ENCODE measurements at regions not wholly inside any gene's neighbourhood (a gene's known extent, or its start where the extent isn't known, plus 50 kb on each side); places are given as distances from the start of the nearest gene placed in this dataset.

DNA sequence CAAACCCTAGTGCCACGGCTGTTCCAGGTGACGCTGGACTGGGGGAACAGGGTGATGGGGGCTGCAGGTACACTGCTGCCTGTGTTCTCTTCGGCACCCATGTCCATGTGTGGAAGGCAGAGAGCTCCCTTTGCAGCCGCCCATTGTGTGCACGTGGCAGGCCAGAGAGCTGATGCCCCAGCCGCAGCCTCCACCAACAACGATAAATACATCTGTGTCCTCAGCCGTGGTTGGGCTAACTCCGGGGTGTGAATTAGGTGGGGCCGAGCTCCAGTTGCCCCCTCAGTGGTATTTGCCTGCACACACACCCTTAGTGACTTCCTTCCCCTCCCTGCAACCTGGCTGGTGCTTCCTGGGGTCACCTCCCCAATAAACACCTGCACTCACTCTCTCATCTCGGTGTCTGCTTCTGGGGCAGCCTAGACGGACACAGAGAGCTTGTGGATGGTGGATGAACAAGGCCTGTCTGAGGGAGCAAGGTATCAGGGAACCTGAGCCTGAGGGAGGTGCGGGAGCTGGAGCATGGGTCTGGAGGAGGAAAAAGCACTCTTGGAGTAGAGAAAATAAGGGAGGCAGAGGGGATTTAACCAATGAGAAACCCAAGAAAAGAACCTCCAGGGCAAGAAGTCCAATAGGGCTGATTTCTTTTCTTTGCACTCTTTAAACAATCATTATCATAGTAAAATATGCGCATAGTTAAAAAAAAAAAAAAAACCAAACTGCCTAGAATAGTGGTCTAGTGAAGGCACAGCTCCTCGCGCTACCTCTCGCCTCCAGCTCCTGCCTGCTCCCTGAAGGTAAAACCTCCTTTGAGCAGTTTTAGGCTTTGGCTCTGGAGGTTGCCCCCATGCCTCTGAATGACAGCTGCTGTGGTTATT lies 112.6 kb downstream of the ZNF664 start:
- ChIA-PET CTCF (interaction anchor here (0.5 kb wide), 1 partner anchor 14 kb away, joined by 4 read pairs; no protein-coding TSS in a partner anchor), POLR2A (interaction anchor here (0.6 kb wide), 1 partner anchor 14 kb away, joined by 8 read pairs; no protein-coding TSS in a partner anchor)
- intact Hi-C loops (cut with micrococcal nuclease; ENCODE audit: unreplicated experiment) = no loop called here
- H3K27me3 ChIP-seq (ENCODE audit: control insufficient read depth, insufficient read depth, low read length) = no peaks in the 10 kb centered on the region
- ATAC-seq = no peak
- H3K9me3 ChIP-seq (ENCODE audit: control insufficient read depth, insufficient read depth, low read depth, low read length) = no peaks in the 10 kb centered on the region
- no peaks in the 10 kb centered on the region for H3K36me3 ChIP-seq (ENCODE audit: control insufficient read depth, insufficient read depth, low read length)
- H3K4me3 ChIP-seq (ENCODE audit: low read depth in 2 of 2, low read length in 2 of 2) = no peak overlapping the region
- no peak overlapping the region for H3K27ac ChIP-seq (ENCODE audit: low read length)
- TF ChIP-seq SIN3A (IDR thresholded peaks at IDR 0.05; ENCODE audit: borderline replicate concordance, insufficient read depth, low read depth, low read length) (no peak), POLR2AphosphoS5 (IDR thresholded peaks at IDR 0.05; ENCODE audit: low read depth, low read length) (no peak), TCF7L2 (IDR thresholded peaks at IDR 0.05; ENCODE audit: low read depth, low read length) (no peak)
- TF ChIP-seq, protein P1, sequence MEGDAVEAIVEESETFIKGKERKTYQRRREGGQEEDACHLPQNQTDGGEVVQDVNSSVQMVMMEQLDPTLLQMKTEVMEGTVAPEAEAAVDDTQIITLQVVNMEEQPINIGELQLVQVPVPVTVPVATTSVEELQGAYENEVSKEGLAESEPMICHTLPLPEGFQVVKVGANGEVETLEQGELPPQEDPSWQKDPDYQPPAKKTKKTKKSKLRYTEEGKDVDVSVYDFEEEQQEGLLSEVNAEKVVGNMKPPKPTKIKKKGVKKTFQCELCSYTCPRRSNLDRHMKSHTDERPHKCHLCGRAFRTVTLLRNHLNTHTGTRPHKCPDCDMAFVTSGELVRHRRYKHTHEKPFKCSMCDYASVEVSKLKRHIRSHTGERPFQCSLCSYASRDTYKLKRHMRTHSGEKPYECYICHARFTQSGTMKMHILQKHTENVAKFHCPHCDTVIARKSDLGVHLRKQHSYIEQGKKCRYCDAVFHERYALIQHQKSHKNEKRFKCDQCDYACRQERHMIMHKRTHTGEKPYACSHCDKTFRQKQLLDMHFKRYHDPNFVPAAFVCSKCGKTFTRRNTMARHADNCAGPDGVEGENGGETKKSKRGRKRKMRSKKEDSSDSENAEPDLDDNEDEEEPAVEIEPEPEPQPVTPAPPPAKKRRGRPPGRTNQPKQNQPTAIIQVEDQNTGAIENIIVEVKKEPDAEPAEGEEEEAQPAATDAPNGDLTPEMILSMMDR (IDR thresholded peaks at IDR 0.05) = no peak
- TF ChIP-seq, protein P2, sequence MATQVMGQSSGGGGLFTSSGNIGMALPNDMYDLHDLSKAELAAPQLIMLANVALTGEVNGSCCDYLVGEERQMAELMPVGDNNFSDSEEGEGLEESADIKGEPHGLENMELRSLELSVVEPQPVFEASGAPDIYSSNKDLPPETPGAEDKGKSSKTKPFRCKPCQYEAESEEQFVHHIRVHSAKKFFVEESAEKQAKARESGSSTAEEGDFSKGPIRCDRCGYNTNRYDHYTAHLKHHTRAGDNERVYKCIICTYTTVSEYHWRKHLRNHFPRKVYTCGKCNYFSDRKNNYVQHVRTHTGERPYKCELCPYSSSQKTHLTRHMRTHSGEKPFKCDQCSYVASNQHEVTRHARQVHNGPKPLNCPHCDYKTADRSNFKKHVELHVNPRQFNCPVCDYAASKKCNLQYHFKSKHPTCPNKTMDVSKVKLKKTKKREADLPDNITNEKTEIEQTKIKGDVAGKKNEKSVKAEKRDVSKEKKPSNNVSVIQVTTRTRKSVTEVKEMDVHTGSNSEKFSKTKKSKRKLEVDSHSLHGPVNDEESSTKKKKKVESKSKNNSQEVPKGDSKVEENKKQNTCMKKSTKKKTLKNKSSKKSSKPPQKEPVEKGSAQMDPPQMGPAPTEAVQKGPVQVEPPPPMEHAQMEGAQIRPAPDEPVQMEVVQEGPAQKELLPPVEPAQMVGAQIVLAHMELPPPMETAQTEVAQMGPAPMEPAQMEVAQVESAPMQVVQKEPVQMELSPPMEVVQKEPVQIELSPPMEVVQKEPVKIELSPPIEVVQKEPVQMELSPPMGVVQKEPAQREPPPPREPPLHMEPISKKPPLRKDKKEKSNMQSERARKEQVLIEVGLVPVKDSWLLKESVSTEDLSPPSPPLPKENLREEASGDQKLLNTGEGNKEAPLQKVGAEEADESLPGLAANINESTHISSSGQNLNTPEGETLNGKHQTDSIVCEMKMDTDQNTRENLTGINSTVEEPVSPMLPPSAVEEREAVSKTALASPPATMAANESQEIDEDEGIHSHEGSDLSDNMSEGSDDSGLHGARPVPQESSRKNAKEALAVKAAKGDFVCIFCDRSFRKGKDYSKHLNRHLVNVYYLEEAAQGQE (IDR thresholded peaks at IDR 0.05; ENCODE audit: insufficient read depth in 1 of 2, low read depth in 2 of 2, low read length in 1 of 2) = no peak
- in situ Hi-C loops (cut with HindIII; ENCODE audit: low pct_unique_long_range_greater_than_20kb, low sequenced_read_pairs) = no loop called here
- DNase-seq (ENCODE audit: low read depth, low spot score) = no peak
- H3K4me1 ChIP-seq (ENCODE audit: control insufficient read depth, insufficient read depth, low read length) = no peaks in the 10 kb centered on the region
- BruUV-seq (replicated peaks) = no TSS peak

DNA sequence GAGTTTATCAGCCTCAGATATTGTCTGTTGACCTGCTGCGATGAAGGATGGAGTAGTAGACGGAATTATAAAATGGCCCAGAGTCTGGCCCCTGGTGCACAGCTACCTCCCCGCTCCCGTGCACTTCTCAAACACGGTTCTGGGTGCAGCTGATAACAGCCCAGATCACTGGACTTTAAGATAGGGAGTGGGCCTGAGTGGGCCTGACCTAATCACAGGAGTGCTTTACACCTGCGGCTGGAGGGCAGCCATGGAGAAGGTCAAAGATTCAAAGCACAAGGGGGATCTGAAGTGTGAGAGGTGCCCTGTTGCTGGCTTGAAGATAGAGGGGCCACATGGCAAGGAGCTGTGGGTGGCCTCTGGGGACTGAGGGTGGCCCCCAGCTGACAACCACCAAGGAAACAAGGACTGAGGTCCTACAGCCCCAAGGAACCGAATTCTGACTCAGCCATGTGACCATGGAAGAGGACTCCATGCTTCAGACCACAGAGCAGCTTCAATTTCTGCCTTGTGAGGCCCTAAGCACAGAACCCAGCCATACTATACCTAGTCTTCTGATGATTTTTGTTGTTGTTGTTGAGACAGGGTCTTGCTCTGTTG lies 113.4 kb downstream of the ZNF664 start:
- no peak for TF ChIP-seq POLR2AphosphoS5 (IDR thresholded peaks at IDR 0.05; ENCODE audit: low read depth, low read length)
- TF ChIP-seq SIN3A (IDR thresholded peaks at IDR 0.05; ENCODE audit: borderline replicate concordance, insufficient read depth, low read depth, low read length) = no peak
- no peak for TF ChIP-seq TCF7L2 (IDR thresholded peaks at IDR 0.05; ENCODE audit: low read depth, low read length)
- TF ChIP-seq, protein P2 (IDR thresholded peaks at IDR 0.05; ENCODE audit: insufficient read depth in 1 of 2, low read depth in 2 of 2, low read length in 1 of 2) = no peak
- TF ChIP-seq, protein P1 (IDR thresholded peaks at IDR 0.05) = no peak
- CTCF ChIA-PET = no interaction called here
- in situ Hi-C loops (cut with HindIII; ENCODE audit: low pct_unique_long_range_greater_than_20kb, low sequenced_read_pairs) = no loop called here
- intact Hi-C loops (cut with micrococcal nuclease; ENCODE audit: unreplicated experiment) = no loop called here
- no peaks in the 10 kb centered on the region for H3K36me3 ChIP-seq (ENCODE audit: control insufficient read depth, insufficient read depth, low read length)
- H3K27me3 ChIP-seq (ENCODE audit: control insufficient read depth, insufficient read depth, low read length) = no peaks in the 10 kb centered on the region
- no peak for ATAC-seq
- H3K4me3 ChIP-seq (ENCODE audit: low read depth in 2 of 2, low read length in 2 of 2) = no peak overlapping the region
- no peaks in the 10 kb centered on the region for H3K4me1 ChIP-seq (ENCODE audit: control insufficient read depth, insufficient read depth, low read length)
- BruUV-seq (replicated peaks) = no TSS peak
- H3K27ac ChIP-seq (ENCODE audit: low read length) = no peak overlapping the region
- no peak for DNase-seq (ENCODE audit: low read depth, low spot score)
- H3K9me3 ChIP-seq (ENCODE audit: control insufficient read depth, insufficient read depth, low read depth, low read length) = no peaks in the 10 kb centered on the region
- POLR2A ChIA-PET = interaction anchor here (0.6 kb wide), 1 partner anchor 15 kb away, joined by 8 read pairs; no protein-coding TSS in a partner anchor

Measured in Panc1 (cell line).